GM21528 (cell line): ENCODE measurements at regions not wholly inside any gene's neighbourhood (a gene's known extent, or its start where the extent isn't known, plus 50 kb on each side); places are given as distances from the start of the nearest gene placed in this dataset.
"Not testable (repeated sequence)": the region's sequence is repeated elsewhere in the genome, so short reads cannot be mapped to it uniquely, and the experiment has no call there.

Source experiments
- ATAC-seq: cut with Tn5 transposase; IDR thresholded peaks from one replicate; pipeline ENCODE4 v1.9.1; 2021; ENCODE audit warnings: mild to moderate bottlenecking, moderate library complexity; ENCODE audit not compliant: unreplicated experiment, low FRiP score

DNA sequence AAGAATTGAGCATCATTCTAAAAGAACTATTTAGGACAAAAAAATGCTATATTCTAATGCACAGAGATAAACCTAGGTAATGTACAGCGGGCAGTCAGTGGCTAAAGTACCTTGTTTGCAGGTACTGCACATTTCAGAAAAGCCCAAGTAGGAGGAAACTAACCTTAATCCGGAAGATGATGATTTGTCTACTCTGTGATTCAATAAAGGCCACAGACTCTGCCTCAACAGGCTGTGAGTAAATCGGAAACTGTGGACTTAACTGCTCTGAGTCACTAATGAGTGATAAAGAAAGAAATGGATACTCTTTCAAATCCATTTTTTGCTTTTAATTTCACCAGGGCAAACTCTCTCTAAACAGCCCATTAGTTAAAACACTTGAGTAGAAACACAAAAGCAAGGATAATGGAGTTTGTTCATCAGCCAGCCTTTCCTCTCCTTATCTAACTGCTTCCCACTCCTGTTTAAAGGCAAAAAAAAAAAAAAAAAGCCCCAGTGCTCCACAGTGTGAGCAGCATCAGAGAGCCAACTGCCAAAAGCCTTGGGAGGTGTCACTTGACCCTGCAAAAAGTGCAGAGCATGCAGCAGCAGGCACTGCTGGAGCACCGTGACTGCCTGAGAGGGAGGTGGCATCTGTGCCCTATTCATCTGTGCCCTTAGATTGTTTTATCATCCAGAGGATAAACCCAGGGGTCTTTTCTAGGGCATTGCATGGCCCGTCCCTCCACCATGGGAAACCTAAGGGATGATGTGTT is 187.7 kb downstream of the SATB1 start:
- peak; percentile 62 for ATAC-seq

- ATAC-seq, result no peak
Observed at GRCh38 chr3:18236726-18237125, 188.4 kb downstream of the SATB1 start.

- ATAC-seq, result no peak
Observed at GRCh38 chr3:18234717-18235335, 190.3 kb downstream of the SATB1 start.

- ATAC-seq, result no peak
Observed at GRCh38 chr3:18233987-18234716, 191.0 kb downstream of the SATB1 start.

GRCh38 chr3:18232317-18232716 is 192.8 kb downstream of the SATB1 start:
- ATAC-seq, result no peak

DNA sequence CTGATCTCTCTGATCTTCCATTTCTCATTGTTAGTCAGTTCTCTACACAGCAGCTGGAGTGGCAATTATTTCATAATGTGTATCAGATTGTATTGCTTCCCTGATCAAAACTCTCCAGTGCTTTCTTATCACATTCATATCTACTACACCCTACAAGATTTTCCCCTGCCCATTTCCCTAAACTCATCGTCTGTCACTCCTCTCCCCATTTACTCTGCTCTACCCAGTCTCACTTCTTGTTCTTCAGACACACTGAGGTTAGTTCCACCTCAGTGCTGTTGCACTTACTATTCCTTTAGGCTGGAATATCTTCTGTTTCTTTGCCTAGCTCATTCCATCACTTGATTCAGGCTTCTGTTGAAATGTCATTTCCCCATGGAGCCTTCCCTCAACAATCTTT is 197.1 kb downstream of the SATB1 start:
- ATAC-seq, result no peak

DNA sequence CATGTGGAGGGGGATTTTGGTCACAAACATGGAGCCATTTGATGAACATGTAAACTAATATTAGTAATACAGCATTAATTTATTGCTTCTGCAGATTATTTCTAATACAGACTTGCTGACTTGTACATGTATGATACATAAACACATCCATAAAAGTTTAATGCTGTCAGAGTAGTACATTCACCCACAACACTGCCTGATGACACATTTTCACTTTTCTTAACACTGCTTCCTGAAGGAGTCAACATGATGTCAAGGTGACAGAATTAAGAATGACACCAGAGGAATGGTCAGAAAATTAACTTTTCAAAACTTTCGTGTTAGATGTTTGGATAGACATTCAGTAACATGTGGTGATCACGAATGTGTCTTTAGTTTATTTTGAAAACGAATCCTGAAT is 199.4 kb downstream of the SATB1 start:
- no peak for ATAC-seq

DNA sequence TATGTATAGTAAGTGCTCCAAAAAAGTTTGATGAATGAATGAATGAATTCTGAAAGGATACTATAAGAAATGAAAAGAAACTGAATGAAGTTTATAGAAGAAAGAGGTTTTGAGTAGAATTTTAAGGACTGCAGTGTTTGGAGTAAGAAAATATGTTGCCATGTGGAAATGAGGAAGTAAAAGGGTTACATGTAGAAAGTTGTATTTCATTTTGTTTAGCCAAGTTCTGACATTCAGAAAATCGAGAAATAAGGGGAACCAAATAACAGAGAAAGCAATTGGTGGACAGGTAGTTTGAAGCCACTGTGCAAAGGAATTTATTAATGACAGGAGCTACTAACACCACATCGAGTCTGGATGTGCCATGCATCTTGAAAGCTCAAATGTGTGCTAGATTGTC is 200.7 kb downstream of the SATB1 start:
- no peak for ATAC-seq

GRCh38 chr3:18223974-18224373 is 201.2 kb downstream of the SATB1 start:
- peak; percentile 46 for ATAC-seq

- ATAC-seq, result peak; percentile 100
Observed at GRCh38 chr3:18223571-18223970, 201.6 kb downstream of the SATB1 start.

DNA sequence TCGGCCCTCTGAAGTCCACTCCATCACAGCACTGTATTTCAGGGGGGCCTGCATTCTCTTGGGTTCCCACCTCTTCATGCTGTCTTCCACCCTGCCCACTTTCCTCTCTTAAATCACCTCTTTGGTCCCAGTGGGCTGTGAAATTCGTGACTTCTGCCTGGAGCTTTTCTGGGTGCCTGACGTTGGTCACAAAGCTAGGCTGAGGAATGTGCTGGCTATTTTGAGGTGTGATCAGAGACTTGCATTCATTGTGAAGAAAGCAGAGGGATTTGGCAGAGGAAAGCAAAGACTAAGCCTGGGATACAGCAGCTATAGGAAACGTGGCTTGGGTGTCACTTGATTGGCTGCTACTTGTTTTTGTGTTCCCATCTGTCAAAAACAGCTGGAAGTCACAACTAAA is 202.5 kb downstream of the SATB1 start:
- no peak for ATAC-seq

DNA sequence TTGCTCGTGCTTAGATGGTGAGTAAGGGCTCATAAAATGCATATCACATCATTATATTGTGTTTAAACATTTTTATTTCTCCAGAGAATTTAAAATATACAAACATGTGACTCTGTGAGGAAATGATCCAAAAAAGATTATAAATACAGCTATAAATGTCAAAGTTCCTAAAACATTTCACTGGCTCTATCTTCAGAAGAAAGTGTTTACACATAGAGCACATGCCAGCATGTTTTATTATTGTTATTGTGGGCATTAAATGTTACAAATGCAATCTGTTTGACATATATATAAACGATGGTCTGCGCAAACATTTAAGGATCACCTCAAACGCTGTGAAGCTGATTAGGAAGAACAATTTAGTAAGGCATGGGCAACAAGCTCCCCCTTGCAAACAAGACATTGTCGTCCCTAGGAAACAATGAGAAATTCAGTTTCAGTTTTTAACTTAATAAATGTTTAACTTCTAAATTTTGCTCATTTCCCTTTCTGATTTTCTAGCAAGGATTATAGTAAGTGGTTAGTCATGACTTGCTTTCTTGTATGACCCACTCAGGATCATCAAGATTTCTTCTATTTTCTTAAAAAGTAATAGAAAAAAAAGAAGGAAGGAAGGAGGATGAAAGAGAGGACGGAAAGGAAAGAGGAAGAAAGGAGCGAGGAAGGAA is 207.5 kb downstream of the SATB1 start:
- no peak for ATAC-seq

DNA sequence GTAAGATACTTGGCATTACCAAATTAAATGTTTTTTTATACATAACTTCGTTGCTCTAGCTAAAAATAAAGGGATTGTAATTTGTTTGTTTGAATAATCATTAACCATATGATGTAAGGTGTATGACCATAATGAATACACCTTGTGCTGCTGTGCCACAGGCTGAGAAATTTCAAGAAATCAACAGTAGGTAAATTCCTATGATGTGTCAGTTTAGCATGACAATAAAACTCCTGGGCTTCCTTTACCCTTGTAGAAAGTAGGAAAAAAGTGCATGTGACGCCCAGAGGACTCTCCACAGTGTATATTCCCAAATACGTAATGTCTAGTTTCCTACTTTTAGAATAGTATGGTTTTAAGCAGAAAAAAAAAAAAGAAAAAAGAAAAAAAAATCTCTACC is 208.1 kb downstream of the SATB1 start:
- ATAC-seq, result no peak

DNA sequence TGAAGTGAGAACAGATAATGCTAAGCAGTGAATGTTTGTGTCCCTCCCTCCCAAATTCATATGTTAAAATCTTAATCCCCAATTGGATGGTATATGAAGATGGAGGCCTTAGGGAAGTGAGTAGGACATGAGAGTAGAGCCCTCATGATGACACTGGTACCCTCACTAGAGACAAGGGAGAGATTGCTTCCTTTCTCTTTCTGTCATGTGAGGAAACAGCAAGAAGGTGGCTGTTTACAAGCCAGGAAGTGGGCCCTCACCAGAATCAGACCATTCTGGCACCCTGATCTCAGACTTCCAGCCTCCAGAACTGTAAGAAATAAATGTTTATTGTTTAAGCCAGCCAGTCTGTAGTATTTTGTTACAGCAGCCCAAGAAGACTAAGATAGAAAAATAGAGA is 209.5 kb downstream of the SATB1 start:
- no peak for ATAC-seq

DNA sequence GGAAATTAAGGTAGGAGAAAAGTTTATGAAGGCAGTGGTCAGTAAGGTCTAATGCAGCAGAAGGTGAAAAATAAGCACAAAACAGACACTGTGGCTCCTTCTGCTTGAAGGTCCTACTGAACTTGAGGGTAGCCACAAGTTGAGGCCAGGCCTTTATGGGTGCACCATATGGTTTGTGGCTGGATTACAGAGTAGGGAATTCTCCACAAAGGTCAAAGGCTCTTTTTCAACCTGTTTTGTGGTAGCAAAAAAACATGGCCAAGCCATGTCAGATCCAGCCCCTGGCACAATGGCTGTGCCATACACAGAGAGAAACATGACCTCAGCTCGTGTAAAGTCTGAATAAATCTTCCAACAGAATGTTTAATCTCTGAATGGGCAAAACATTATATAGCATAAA is 214.0 kb downstream of the SATB1 start:
- ATAC-seq, result no peak

GRCh38 chr3:18208856-18209255 is 216.3 kb downstream of the SATB1 start:
- ATAC-seq, result no peak

GRCh38 chr3:18208091-18208490 is 217.0 kb downstream of the SATB1 start:
- ATAC-seq, result no peak

DNA sequence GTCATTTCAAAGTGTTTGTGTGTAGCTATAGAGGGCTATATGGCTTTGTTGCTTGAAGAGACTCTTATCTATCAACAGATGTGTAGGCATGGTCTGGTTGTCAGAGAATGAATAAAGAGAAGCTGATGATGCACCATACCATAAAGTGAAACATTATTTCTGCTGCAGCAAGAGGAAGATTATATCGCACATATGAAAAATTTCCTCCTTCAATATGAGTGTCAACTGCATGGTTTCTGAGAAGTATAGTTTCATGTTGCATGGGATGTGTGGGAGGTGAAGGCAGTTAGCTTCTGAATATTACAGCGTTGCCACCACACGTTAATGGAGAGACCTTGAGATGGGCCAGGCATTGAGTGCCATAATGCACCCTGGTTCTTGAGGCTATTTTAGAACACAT is 217.9 kb downstream of the SATB1 start:
- no peak for ATAC-seq

- not testable (repeated sequence) for ATAC-seq
Observed at GRCh38 chr3:18205701-18206100, 219.4 kb downstream of the SATB1 start.

DNA sequence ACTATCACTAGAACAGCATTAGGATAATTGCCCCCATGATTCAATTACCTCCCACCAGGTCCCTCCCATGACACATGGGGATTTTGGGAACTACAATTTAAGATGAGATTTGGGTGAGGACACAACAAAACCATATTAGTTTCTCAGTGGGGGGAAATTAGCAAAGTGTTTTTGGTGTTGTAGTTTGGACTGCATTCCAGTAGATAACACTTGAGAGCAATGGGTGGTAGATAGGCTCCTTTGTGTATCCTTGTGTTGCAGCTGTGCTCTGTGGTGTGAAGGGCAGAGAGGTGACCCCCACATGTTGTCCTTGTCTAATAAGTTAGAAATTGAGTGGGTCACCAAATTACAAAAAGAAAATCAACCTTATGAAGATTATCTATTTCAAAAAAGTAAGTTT is 223.8 kb downstream of the SATB1 start:
- no peak for ATAC-seq

DNA sequence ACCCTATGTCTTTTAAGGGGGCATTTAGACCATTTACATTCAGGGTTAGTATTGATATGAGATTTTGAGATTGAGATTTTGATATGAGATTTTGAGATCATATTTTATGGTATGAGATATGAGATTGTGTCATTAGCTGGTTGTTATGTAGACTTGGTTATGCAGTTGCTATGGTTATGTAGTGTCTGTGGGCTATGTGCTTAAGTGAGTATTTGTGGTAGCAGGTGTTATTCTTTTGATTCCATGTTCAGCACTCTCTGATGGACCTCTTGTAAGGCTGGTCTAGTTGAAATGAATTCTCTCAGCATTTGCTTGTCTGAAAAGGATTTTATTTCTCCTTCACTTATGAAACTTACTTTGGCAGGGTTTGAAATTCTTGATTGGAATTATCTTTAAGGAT is 225.4 kb downstream of the SATB1 start:
- ATAC-seq, result no peak
